RWPE2 (cell line): ENCODE measurements at regions not wholly inside any gene's neighbourhood (a gene's known extent, or its start where the extent isn't known, plus 50 kb on each side); places are given as distances from the start of the nearest gene placed in this dataset.

Source experiments
- ATAC-seq: fragments of 200-7000 bp; cut with Tn5 transposase; 3 replicates; pipeline ENCODE4 v1.9.1; 2021; ENCODE audit warnings: low read depth
- DNase-seq: peaks from one replicate; pipeline ENCODE4 v3.0.0-alpha.2; 2020; ENCODE audit warnings: low spot score
- H3K27ac ChIP-seq: fragments of 450-650 bp; 2 replicates; pipeline ENCODE4 v1.5.1; 2017; ENCODE audit warnings: mild to moderate bottlenecking; ENCODE audit not compliant: poor library complexity, severe bottlenecking
- H3K27me3 ChIP-seq: fragments of 250-450 bp; sonication (Bioruptor Pico); 2 replicates; pipeline ENCODE4 v1.5.1; 2021; ENCODE audit warnings: mild to moderate bottlenecking, moderate library complexity; ENCODE audit not compliant: insufficient read depth, poor library complexity, severe bottlenecking
- H3K36me3 ChIP-seq: fragments of 250-450 bp; sonication (Bioruptor Pico); 2 replicates; pipeline ENCODE4 v1.5.1; 2020; ENCODE audit warnings: low read depth, mild to moderate bottlenecking, moderate library complexity
- H3K4me1 ChIP-seq: fragments of 250-450 bp; sonication (Bioruptor Pico); 2 replicates; pipeline ENCODE4 v1.5.1; 2021; ENCODE audit warnings: mild to moderate bottlenecking, moderate library complexity; ENCODE audit not compliant: insufficient read depth, poor library complexity, severe bottlenecking
- H3K4me3 ChIP-seq: fragments of 250-450 bp; sonication (Bioruptor Pico); 2 replicates; pipeline ENCODE4 v1.5.1; 2021; ENCODE audit warnings: mild to moderate bottlenecking, moderate library complexity; ENCODE audit not compliant: severe bottlenecking
- H3K9me3 ChIP-seq: fragments of 250-450 bp; sonication (Bioruptor Pico); 2 replicates; pipeline ENCODE4 v1.5.1; 2021; ENCODE audit warnings: mild to moderate bottlenecking, moderate library complexity; ENCODE audit not compliant: severe bottlenecking
- CTCF ChIP-seq: fragments of 450-650 bp; IDR thresholded peaks from one replicate; pipeline ENCODE4 v1.5.1; 2017; ENCODE audit warnings: mild to moderate bottlenecking, moderate library complexity; ENCODE audit not compliant: poor library complexity, severe bottlenecking

DNA sequence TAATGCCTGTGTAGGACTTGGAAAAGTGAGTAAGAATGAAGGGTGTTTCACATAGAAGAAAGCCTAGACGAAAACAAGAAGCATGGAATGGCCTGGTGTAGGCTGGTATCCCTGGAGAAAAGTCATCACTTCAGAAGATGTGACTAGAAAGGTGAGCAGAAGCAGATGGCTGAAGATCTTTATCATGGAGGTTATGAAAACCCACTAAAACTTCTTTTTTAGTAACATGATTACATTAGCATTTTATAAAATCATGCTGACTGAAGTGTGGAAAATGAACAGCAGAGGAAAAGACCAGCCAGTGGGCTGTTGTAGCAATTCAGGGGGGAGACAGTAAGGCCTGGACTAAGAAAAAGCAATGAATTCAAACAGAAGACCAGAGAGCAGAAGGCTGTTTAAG is 114.5 kb upstream of the G2E3 start:
- Histone ChIP-seq H3K9me3 (no peaks in the 10 kb centered on the region), H3K4me1 (no peaks in the 10 kb centered on the region), H3K36me3 (no peaks in the 10 kb centered on the region), H3K27ac (no peak overlapping the region), H3K4me3 (no peak overlapping the region), H3K27me3 (peaks cover 48% of the 10 kb centered on the region)
- TF ChIP-seq CTCF, result no peak
- no peak for DNase-seq
- ATAC-seq, result no peak

DNA sequence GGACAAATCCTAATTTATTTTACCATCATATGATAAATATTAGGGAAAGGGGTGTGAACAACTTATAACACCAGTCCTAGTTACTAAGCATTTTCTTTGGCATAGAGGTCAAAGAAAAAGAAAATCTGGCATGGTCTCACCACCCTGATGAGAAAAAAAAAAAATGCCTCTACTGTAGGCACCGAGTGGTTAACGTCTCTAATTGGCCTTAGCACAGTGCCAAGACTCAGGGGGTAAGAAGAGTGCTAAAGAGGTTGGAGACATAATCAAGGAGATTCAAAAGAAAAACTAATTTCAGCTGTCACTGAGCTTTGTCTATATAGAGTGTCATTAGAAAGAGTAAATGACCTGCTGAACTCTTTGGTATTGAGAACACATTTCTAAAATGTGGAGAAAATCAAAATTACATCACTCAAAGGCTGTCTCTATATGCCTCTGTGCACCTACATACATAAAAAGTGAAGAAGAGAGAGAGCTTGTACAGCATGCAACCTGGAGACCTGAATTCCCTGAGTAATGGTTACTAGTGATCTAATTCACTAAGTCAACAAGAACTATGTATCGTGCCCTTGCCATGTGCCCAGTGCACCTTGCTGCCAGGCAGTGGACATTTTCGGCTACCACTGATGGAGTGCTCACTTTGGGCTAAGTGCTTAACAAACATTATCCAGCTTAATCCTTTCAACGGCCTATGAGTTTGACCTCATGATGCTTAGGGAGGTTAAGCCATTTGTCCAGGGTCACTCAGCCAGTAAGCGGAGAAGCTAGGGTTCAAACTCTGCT is 113.8 kb upstream of the G2E3 start:
- Histone ChIP-seq H3K27me3 (peaks cover 45% of the 10 kb centered on the region), H3K36me3 (no peaks in the 10 kb centered on the region), H3K4me3 (no peak overlapping the region), H3K4me1 (no peaks in the 10 kb centered on the region), H3K9me3 (no peaks in the 10 kb centered on the region), H3K27ac (no peak overlapping the region)
- DNase-seq (no peak), ATAC-seq (no peak)
- no peak for TF ChIP-seq CTCF

DNA sequence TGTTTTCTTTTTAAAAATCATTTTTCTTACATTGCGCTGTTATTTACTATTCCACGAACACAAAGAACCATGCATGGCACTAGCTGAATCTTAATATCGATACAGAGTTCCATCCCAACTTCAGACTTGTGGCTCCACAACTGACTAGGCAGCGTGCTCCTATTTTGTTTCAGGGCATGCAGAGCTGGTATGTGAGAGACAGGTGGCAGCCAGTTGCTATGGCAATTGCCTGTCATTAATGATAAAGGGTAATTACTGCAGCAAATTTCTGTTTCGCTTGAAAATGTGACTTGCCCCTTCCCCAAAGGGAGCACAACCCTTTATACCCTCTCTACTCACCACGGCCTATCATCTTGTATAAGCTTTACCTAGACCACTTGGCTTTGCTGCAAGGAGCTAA is 113.1 kb upstream of the G2E3 start:
- no peak for ATAC-seq
- no peaks in the 10 kb centered on the region for H3K4me1 ChIP-seq
- TF ChIP-seq CTCF, result no peak
- no peaks in the 10 kb centered on the region for H3K9me3 ChIP-seq
- H3K36me3 ChIP-seq, result no peaks in the 10 kb centered on the region
- DNase-seq, result no peak
- H3K27me3 ChIP-seq, result peaks cover 38% of the 10 kb centered on the region
- no peak overlapping the region for H3K4me3 ChIP-seq
- H3K27ac ChIP-seq, result no peak overlapping the region

DNA sequence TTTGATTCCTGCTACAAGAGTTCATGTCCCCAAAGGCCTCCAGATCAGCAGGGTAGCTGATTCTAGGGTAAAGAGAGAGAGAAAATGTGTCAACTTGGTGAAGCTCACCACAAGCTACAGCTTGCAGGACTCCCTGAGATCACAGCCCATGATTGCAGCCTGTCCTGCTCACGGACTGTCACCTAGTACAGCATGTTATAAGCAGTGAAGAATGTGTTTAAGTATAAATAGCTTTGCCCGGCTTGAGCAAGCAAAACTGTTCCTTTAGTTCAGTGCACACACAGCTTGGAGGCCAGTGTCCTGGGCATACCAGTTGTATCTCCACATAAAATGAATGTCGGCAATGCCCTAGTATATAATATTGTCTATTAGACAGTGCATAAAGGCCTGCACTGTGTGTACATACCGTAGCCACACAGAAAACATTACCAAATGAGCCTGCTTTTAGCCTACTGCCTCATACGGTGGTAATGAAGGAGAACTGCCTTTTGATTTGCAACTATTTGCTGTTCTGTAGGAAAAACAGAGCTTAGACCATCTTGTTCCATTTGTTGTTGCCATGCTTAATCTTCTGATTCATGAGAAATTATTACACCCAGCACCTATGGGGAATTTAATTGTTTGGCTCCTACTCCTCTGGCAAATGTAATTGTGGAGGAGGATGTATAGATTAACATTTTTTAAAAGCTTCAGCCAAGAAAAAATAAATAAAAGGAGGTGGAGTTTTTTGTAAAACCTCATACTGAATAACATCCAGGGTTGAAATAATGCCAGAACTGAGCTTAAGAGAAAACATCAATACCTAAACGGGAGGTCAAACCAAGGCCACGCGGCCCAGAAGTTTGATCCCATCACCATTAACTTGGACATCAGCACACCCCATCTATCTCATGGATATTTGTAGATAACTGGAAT is 108.1 kb upstream of the G2E3 start:
- ATAC-seq (peak; percentile 48), DNase-seq (no peak)
- no peak for TF ChIP-seq CTCF
- H3K9me3 ChIP-seq, result no peaks in the 10 kb centered on the region
- no peaks in the 10 kb centered on the region for H3K27me3 ChIP-seq
- no peaks in the 10 kb centered on the region for H3K36me3 ChIP-seq
- H3K4me3 ChIP-seq, result no peak overlapping the region
- H3K4me1 ChIP-seq, result no peaks in the 10 kb centered on the region
- H3K27ac ChIP-seq, result no peak overlapping the region

DNA sequence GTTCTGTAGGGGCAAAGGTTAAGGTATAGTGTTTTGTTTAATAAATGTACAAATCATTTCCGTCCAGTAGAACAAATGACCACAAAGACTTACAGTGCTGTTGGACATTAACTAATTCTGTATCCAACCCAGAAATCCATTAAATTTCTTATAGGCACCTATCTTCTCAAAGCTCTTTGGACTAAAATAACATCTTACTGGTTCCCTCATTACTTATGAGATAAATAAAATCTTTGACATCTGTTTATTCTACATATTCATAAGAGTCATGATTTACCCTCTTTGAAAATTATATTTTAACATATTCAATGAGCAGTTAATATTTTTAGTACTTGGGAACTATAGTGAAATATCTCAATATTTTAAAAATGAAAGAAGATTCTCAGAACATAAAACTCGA is 102.7 kb upstream of the G2E3 start:
- DNase-seq (no peak), ATAC-seq (no peak)
- Histone ChIP-seq H3K27ac (no peak overlapping the region), H3K9me3 (no peaks in the 10 kb centered on the region), H3K4me3 (no peak overlapping the region), H3K4me1 (no peaks in the 10 kb centered on the region), H3K27me3 (peaks cover 19% of the 10 kb centered on the region), H3K36me3 (no peaks in the 10 kb centered on the region)
- TF ChIP-seq CTCF, result no peak
